ENCODE measurements at regions not wholly inside any gene's neighbourhood (a gene's known extent, or its start where the extent isn't known, plus 50 kb on each side); places are given as distances from the start of the nearest gene placed in this dataset.

DNA sequence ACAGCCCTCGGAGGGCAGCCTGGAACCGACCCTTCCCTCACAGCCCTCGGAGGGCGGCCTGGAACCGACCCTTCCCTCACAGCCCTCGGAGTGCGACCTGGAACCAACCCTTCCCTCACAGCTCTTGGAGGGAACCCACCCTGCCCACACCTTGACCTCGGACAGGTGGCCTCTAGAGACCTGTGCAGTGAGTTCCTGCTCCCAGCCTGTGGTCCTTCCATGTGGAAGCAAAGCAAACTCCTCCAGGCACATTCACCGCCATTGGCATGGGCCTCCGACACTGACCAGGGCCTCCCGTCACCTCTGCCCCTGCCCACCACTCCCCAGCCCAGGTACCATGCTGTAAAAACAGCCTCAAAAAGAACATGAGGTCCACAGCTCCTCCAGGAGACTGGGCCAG lies 272.1 kb downstream of the BRD1 start:
- H3K79me2 ChIP-seq (replicated peaks; ENCODE audit: insufficient read depth) = no peaks in the 10 kb centered on the region
- H3K4me2 ChIP-seq = no peak overlapping the region
- no peaks in the 10 kb centered on the region for H3K9me2 ChIP-seq (ENCODE audit: insufficient read depth)
- no peak overlapping the region for H3K27ac ChIP-seq (ENCODE audit: low read depth)
- H3K27me3 ChIP-seq (ENCODE audit: insufficient read depth) = no peaks in the 10 kb centered on the region
- H3K4me3 ChIP-seq = no peak overlapping the region
- H3F3A ChIP-seq (replicated peaks; ENCODE audit: low read depth) = no peaks in the 10 kb centered on the region
- no peak overlapping the region for H3K4me3 Mint-ChIP-seq
- H2AFZ ChIP-seq = no peak overlapping the region
- H3K36me3 ChIP-seq (ENCODE audit: insufficient read depth) = no peaks in the 10 kb centered on the region
- peaks cover 2% of the 10 kb centered on the region for H3K27me3 Mint-ChIP-seq (ENCODE audit: insufficient read depth, low read depth, poor library complexity)
- ATAC-seq (no peak), DNase-seq (ENCODE audit: low spot score) (no peak)
- no peaks in the 10 kb centered on the region for H3K4me1 ChIP-seq (ENCODE audit: insufficient read depth)
- H3K27ac Mint-ChIP-seq = no peak overlapping the region
- H3K36me3 Mint-ChIP-seq (ENCODE audit: low read depth) = peaks cover 10% of the 10 kb centered on the region
- H3K9me3 Mint-ChIP-seq = peaks cover 10% of the 10 kb centered on the region
- TF ChIP-seq CREB1 (CRISPR knock-in tag; IDR thresholded peaks at IDR 0.05; ENCODE audit: low read depth) (no peak), EZH2 (IDR thresholded peaks at IDR 0.05; ENCODE audit: low read depth, unreplicated experiment) (no peak), EZH2phosphoT487 (IDR thresholded peaks at IDR 0.05; ENCODE audit: unreplicated experiment) (no peak), JUNB (IDR thresholded peaks at IDR 0.05; ENCODE audit: unreplicated experiment) (no peak), POLR2AphosphoS5 (IDR thresholded peaks at IDR 0.05; ENCODE audit: low read depth) (no peak), ZNF462 (CRISPR knock-in tag; IDR thresholded peaks at IDR 0.05) (no peak), ZNF114 (CRISPR knock-in tag; IDR thresholded peaks at IDR 0.05) (no peak), ETS1 (IDR thresholded peaks at IDR 0.05) (no peak), ZNF331 (CRISPR knock-in tag; IDR thresholded peaks at IDR 0.05; ENCODE audit: low read depth) (no peak)
- TF ChIP-seq, protein P1, sequence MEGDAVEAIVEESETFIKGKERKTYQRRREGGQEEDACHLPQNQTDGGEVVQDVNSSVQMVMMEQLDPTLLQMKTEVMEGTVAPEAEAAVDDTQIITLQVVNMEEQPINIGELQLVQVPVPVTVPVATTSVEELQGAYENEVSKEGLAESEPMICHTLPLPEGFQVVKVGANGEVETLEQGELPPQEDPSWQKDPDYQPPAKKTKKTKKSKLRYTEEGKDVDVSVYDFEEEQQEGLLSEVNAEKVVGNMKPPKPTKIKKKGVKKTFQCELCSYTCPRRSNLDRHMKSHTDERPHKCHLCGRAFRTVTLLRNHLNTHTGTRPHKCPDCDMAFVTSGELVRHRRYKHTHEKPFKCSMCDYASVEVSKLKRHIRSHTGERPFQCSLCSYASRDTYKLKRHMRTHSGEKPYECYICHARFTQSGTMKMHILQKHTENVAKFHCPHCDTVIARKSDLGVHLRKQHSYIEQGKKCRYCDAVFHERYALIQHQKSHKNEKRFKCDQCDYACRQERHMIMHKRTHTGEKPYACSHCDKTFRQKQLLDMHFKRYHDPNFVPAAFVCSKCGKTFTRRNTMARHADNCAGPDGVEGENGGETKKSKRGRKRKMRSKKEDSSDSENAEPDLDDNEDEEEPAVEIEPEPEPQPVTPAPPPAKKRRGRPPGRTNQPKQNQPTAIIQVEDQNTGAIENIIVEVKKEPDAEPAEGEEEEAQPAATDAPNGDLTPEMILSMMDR (conservative IDR thresholded peaks at IDR 0.05; ENCODE audit: low read depth in 2 of 2) = no peak
- TF ChIP-seq, protein P2, sequence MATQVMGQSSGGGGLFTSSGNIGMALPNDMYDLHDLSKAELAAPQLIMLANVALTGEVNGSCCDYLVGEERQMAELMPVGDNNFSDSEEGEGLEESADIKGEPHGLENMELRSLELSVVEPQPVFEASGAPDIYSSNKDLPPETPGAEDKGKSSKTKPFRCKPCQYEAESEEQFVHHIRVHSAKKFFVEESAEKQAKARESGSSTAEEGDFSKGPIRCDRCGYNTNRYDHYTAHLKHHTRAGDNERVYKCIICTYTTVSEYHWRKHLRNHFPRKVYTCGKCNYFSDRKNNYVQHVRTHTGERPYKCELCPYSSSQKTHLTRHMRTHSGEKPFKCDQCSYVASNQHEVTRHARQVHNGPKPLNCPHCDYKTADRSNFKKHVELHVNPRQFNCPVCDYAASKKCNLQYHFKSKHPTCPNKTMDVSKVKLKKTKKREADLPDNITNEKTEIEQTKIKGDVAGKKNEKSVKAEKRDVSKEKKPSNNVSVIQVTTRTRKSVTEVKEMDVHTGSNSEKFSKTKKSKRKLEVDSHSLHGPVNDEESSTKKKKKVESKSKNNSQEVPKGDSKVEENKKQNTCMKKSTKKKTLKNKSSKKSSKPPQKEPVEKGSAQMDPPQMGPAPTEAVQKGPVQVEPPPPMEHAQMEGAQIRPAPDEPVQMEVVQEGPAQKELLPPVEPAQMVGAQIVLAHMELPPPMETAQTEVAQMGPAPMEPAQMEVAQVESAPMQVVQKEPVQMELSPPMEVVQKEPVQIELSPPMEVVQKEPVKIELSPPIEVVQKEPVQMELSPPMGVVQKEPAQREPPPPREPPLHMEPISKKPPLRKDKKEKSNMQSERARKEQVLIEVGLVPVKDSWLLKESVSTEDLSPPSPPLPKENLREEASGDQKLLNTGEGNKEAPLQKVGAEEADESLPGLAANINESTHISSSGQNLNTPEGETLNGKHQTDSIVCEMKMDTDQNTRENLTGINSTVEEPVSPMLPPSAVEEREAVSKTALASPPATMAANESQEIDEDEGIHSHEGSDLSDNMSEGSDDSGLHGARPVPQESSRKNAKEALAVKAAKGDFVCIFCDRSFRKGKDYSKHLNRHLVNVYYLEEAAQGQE (IDR thresholded peaks at IDR 0.05; ENCODE audit: unreplicated experiment) = no peak
- H4K20me1 ChIP-seq (replicated peaks; ENCODE audit: insufficient read depth) = no peaks in the 10 kb centered on the region
- H3K4me1 Mint-ChIP-seq = peaks cover 6% of the 10 kb centered on the region

Data from GM23338 (cell line).